ENCODE measurements at regions not wholly inside any gene's neighbourhood (a gene's known extent, or its start where the extent isn't known, plus 50 kb on each side); places are given as distances from the start of the nearest gene placed in this dataset.
"Not testable (repeated sequence)": the region's sequence is repeated elsewhere in the genome, so short reads cannot be mapped to it uniquely, and the experiment has no call there.

DNA sequence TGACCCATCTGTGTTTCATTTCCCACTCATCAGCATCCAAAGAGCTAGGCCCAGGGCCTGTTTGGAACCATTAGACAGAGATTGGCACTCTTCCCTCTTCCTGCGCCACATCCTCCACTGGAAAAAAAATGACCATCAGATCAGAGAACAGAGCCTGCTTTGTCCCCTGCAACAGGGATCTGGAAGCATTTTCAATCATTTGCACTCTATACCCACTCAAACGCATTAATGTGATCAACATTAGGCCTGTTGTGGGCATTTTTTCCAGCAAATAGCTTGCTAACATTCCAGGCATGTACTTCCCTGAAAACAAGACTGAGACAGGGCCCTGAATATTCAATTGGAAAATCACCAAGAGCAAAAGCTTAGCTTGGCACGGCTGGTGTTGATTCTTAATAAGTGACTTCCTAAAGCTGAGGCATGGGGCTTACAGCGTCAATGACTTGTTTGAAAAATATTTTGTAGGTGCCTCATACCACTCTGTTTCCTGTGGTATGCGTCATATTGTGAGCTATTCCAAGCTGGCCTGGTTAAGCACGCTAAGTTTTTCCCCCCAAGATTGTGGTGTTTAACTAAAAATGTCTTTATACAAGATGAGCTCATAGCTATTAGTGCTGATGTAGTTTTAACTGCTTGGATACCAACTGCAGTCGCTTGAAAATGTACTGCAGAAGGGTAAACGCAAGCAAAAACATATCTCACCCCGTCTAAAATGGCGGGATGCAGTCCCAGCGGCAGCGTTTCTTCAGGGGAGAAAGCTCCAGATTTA is 404.4 kb downstream of the SPRY2 start:
- Mint-ChIP-seq H3K27ac (no peak overlapping the region), H3K4me3 (no peak overlapping the region)

DNA sequence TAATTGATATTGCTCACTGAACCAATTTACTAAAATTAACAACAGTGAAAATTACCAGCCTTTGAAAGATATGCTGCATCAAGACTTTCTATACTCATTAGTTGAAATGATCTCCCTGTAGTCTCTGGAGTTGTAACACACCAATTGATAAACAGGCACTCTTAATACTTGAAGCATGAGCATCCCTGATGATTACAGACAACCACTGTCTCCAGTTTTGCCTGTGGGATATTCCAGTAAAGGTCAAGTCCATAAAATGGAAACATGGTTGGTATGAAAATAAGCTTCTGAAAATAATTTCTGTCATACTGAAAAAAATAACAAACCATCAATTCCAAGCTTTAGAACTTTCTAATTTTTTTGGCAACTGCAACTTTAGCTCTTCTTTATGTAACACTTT is 405.8 kb downstream of the SPRY2 start:
- H3K4me1 Mint-ChIP-seq, result no peaks in the 10 kb centered on the region
- ChIA-PET CTCF (no interaction called here), POLR2A (no interaction called here)
- DNase-seq (no peak), ATAC-seq (ENCODE audit: low read depth) (no peak)
- no peaks in the 10 kb centered on the region for H3K36me3 Mint-ChIP-seq (ENCODE audit: low read depth)
- peaks cover 4% of the 10 kb centered on the region for H3K9me3 Mint-ChIP-seq
- intact Hi-C loops (cut with micrococcal nuclease), result no loop called here
- no peaks in the 10 kb centered on the region for H3K27me3 Mint-ChIP-seq
- H3K4me3 Mint-ChIP-seq, result no peak overlapping the region
- no peak overlapping the region for H3K27ac Mint-ChIP-seq
- TF ChIP-seq, protein P1, sequence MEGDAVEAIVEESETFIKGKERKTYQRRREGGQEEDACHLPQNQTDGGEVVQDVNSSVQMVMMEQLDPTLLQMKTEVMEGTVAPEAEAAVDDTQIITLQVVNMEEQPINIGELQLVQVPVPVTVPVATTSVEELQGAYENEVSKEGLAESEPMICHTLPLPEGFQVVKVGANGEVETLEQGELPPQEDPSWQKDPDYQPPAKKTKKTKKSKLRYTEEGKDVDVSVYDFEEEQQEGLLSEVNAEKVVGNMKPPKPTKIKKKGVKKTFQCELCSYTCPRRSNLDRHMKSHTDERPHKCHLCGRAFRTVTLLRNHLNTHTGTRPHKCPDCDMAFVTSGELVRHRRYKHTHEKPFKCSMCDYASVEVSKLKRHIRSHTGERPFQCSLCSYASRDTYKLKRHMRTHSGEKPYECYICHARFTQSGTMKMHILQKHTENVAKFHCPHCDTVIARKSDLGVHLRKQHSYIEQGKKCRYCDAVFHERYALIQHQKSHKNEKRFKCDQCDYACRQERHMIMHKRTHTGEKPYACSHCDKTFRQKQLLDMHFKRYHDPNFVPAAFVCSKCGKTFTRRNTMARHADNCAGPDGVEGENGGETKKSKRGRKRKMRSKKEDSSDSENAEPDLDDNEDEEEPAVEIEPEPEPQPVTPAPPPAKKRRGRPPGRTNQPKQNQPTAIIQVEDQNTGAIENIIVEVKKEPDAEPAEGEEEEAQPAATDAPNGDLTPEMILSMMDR (IDR thresholded peaks at IDR 0.05), result no peak

More for the DNA sequence above, 404.4 kb downstream of the SPRY2 start:
- Mint-ChIP-seq H3K4me1 (no peaks in the 10 kb centered on the region), H3K36me3 (ENCODE audit: low read depth) (no peaks in the 10 kb centered on the region), H3K9me3 (no peaks in the 10 kb centered on the region), H3K27me3 (peaks cover 4% of the 10 kb centered on the region)
- TF ChIP-seq, protein P1 (IDR thresholded peaks at IDR 0.05), result no peak
- intact Hi-C loops (cut with micrococcal nuclease), result no loop called here
- ChIA-PET POLR2A (no interaction called here), CTCF (no interaction called here)
- no peak for ATAC-seq (ENCODE audit: low read depth)
- DNase-seq, result no peak

DNA sequence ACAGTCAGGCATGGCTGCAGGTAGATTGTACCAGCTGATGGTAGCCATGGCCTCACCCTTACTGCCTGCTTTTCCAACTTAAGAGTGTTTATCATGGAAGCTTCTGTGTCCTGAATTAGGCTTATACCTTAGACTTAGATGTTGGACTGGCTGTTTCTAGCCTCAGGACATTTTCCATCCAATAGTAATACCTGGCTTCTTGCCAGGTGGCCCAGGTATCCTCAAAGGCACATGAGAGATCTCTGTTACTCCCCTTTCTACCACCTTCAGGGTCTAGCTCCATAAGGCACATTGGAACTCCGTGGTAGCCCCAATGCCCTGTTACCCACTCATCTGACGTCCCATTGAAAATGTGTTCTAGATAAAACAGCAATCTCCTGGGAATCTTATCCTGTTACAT is 407.5 kb downstream of the SPRY2 start:
- H3K36me3 Mint-ChIP-seq (ENCODE audit: low read depth), result no peaks in the 10 kb centered on the region
- TF ChIP-seq, protein P1 (IDR thresholded peaks at IDR 0.05), result no peak
- no peaks in the 10 kb centered on the region for H3K4me1 Mint-ChIP-seq
- H3K27me3 Mint-ChIP-seq, result no peaks in the 10 kb centered on the region
- H3K4me3 Mint-ChIP-seq, result no peak overlapping the region
- peaks cover 5% of the 10 kb centered on the region for H3K9me3 Mint-ChIP-seq
- no peak for ATAC-seq (ENCODE audit: low read depth)
- ChIA-PET CTCF (no interaction called here), POLR2A (no interaction called here)
- DNase-seq, result no peak
- intact Hi-C loops (cut with micrococcal nuclease), result no loop called here
- H3K27ac Mint-ChIP-seq, result no peak overlapping the region

DNA sequence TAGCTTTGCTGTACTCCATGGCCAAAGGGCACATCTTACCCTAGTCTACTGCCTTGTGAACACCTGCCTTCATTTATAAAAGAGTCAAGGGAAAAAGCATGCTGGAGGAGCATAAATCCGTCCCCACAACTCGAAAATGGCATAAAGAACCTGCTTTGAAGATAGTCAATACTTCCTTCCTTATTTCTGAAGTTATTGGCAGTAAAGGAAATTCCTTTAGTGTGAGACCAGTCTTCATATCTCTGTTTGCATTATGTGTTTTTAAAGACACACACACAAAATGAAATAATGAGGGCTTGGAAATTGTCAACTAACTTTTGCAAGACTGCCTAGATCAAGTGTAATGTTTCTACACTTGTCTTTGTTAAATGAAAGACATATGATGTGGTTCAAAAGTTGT is 408.4 kb downstream of the SPRY2 start:
- ATAC-seq (ENCODE audit: low read depth), result no peak
- CTCF ChIA-PET, result no interaction called here

DNA sequence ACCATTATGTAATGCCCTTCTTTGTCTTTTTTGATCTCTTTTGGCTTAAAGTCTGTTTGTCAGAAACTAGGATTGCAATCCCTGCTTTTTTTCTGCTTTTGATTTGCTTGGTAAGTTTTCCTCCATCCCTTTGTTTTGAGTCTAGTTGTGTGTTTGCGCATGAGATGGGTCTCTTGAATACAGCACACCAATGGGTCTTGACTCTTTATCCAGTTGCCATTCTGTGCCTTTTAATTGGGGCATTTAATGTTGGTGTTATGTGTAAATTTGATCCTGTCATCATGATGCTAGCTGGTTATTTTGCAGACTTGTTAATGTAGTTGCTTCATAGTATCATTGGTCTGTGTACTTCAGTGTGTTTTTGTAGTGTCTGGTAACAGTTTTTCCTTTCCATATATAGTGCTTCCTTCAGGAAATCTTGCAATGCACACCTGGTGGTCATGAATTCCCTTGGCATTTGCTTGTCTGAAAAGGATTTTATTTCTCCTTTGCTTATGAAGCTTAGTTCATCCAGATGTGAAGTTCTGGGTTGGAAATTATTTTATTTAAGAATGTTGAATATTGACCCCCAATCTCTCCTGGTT is 416.9 kb downstream of the SPRY2 start:
- DNase-seq; H3K27me3 Mint-ChIP-seq; ATAC-seq (ENCODE audit: low read depth); H3K4me1 Mint-ChIP-seq; H3K4me3 Mint-ChIP-seq; CTCF ChIA-PET; POLR2A ChIA-PET; H3K27ac Mint-ChIP-seq; H3K36me3 Mint-ChIP-seq (ENCODE audit: low read depth); intact Hi-C loops (cut with micrococcal nuclease): not testable (repeated sequence)
- H3K9me3 Mint-ChIP-seq, result peaks cover 32% of the 10 kb centered on the region

More for the DNA sequence above, 408.4 kb downstream of the SPRY2 start:
- DNase-seq, result no peak
- Mint-ChIP-seq H3K4me3 (no peak overlapping the region), H3K4me1 (no peaks in the 10 kb centered on the region), H3K27me3 (no peaks in the 10 kb centered on the region), H3K27ac (no peak overlapping the region), H3K9me3 (peaks cover 5% of the 10 kb centered on the region), H3K36me3 (ENCODE audit: low read depth) (no peaks in the 10 kb centered on the region)
- TF ChIP-seq, protein P1 (IDR thresholded peaks at IDR 0.05), result no peak
- intact Hi-C loops (cut with micrococcal nuclease), result no loop called here
- POLR2A ChIA-PET, result no interaction called here
